HG02759 (cell line): ENCODE measurements at regions not wholly inside any gene's neighbourhood (a gene's known extent, or its start where the extent isn't known, plus 50 kb on each side); places are given as distances from the start of the nearest gene placed in this dataset.
"Not testable (repeated sequence)": the region's sequence is repeated elsewhere in the genome, so short reads cannot be mapped to it uniquely, and the experiment has no call there.

Source experiments
- ATAC-seq: cut with Tn5 transposase; IDR thresholded peaks from one replicate; pipeline ENCODE4 v1.9.1; 2021; ENCODE audit warnings: mild to moderate bottlenecking, moderate library complexity; ENCODE audit not compliant: unreplicated experiment

DNA sequence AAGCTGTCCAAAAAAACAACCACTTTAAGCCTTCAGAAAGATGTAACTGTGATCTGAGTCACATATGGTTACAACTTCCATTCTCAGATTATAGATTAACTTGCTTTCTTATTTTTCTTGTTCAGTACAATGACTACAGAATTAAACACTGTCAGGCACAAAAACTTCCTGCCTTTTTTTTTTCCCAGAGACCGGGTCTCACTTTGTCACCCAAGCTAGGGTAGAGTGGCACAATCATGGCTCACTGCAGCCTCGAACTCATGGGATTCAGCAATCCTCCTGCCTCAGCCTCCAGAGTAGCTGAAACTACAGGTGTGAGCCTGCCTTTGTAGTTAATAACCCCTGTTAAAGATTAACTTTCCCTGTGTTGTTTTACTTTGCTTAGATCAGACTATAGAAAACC, 163.2 kb downstream of the AVL9 start:
- ATAC-seq = peak; percentile 75

DNA sequence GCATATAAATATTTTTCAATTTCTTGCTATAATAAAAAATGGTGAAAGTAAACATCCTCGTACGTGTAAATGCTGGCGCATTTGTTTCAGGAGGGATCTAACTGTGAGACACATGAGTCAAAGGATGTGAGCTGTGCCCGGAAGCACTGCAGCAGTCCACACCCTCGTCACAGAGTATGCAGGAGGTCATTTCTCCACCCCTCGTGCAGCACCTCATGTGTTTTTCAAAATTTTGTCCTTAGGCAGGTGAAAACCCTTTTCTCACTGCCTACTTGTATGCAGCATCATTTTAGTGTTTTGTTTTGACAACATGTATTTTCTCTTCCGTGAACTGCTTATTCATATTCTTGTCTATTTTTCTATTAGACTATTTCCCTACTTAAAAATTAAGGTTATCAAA, 162.7 kb downstream of the AVL9 start:
- ATAC-seq = peak; percentile 44

DNA sequence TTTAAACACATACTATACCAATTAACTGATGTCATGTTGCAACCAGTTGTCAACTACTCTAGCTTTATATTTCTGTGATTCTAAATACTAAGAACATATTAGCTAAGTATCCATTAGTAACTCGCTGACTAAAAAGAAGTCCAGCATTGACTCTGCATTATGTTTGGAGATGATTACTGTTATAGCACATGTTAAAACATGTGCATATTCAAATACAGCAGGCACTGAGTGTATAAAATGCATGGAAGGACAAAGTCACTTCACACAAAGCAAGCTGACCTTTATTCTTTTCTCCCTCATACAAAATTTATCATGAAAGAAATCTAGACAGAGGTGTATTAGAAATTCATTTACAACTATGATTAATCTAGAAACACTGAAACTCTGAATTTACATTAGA, 159.3 kb downstream of the AVL9 start:
- ATAC-seq = not testable (repeated sequence)

DNA sequence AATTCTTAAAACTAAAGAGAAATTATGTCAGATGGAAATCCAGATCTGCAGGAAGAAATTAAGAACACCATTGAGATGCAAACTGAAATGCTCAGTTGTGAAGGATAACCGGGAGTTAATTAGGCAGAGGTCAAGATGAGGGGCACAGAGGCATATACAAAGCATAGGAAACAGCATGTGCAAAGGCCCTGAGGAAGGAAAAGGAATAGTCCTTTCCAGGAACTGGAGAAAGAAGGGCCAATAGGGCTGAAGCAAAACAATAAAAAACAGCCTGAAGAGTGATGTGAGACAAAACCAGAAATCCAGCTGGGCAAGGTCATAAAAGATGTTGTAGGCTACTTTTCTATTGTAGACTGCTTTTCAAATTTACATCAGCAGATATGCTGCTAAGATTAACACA, 155.1 kb downstream of the AVL9 start:
- ATAC-seq = not testable (repeated sequence)

DNA sequence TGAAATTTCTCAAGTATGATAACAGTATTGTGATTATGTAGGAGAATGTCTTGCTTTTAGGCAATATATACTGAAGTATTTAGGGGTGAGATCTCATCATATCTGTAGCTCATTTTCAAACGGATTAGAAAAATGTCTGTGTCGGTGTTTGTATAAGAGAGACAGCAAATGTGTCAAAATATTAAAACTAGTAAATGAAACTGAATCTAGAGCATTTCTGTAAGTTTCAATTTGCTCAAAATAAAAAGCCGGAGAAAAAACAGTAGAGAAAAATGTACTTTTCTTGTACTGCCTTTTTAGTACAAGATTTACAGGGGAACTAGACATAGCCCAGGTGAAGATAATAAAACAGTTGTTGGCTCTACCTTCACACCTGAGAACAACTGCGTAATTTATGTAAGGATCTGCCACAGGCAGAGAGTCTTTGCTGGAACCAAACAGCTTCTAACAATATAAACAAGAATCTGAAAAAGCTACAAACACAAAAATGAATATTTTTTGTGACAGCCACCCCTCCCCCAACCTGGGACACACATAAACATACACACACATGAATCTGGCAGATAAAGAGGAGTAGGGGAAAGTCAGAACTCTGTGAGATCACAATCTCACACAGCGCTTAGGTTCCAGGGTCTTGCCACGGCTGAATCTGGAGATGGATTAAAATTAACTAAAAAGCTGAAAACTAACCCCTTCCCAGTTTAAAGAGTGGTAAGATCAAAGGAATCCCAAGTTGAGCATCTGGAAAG, 153.3 kb downstream of the AVL9 start:
- ATAC-seq = no peak

DNA sequence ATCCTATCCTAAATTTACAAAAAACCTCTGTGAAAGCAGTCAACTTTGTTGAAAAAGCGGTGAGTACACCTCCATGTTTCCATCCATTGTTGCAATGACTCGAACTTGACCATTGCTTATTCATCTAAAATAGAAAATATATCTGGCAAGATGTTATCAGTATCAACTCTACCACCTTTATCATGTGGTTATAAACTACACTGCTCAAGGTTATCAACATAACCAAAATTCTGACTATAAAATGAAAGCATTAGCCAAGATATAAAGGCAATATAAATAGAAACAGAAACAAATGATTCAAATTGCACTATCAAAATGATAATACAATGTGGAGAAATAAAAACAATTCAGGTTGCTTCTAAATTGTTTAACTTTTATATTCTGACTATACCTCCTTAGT, 150.0 kb downstream of the AVL9 start:
- ATAC-seq = not testable (repeated sequence)

DNA sequence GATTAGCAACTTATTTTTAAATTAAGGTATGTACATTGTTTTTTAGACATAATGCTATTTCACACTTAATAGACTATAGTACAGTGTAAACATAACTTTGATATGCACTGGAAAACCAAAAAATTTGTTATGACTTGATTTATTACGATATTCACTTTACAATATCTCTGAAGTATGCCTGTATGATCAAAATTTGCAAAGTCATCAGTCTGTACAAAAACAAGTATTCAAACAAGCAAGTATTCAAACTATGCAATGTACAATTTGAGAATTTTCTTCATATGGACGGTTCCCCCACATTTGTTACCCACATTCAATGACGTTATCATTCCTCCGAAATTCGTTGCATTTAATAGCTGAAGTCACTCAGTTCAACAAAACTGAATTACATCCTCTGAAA, 147.9 kb downstream of the AVL9 start:
- no peak for ATAC-seq

DNA sequence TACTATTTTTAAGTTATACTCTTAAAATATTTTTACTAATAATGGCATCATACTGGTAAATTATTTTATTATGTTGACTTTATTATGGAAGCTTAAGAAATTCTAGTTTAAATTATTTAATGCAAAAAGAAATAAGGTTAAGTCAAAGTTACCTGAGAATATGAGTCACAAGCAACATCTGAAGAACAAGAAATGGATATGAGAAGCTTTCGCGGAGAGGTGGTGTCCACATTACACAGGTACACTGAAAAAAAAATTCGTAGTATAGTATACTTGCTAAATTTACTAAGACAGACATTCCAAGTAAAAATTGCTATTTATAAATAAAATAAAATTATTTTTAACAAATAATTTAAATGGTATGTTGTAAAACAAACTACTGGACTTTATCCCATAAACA, 143.8 kb downstream of the AVL9 start:
- no peak for ATAC-seq

DNA sequence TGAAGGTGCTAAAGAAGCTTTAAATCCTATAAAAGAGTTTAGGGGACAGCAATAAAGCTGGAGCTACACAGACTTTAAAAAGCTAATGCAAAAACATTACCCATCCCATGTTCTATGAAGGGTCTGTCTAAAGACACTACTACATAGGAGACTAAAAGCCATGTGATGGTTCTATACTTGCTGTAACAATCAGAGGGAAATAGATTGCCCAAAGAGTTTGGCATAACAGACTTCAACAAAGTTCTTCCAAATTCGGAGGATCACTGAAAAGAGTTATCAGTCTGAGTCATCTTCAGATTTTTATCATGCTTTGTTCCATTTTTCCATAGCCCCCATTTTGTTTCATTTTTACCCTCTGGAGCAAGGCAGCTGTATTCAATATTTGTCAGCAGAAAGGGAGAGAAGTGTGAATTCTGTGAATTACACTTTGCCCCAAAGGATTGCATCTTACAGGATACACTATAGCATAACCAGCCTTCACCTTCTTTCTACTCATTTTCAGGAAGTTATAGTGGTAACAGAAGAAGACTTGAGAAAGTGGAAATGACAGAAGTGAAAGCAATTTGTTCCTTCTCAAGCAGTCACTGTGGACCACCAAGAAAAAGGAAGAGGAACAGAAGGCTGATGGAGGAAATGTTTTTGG, 143.3 kb downstream of the AVL9 start:
- ATAC-seq = peak; percentile 88
